HL-60 (cell line): ENCODE measurements at regions not wholly inside any gene's neighbourhood (a gene's known extent, or its start where the extent isn't known, plus 50 kb on each side); places are given as distances from the start of the nearest gene placed in this dataset.

Experiments used
- CTCF ChIP-seq: IDR thresholded peaks from one replicate; pipeline ENCODE4 v1.5.1; 2011; ENCODE audit warnings: low read length, control low read depth, inconsistent platforms; ENCODE audit not compliant: insufficient read depth
- GABPA ChIP-seq: IDR thresholded peaks from 2 replicates; pipeline ENCODE4 v1.6.1; 2012; ENCODE audit warnings: low read depth
- POLR2AphosphoS5 ChIP-seq: IDR thresholded peaks from 2 replicates; pipeline ENCODE4 v1.6.1; 2012; ENCODE audit warnings: low read depth
- REST ChIP-seq: IDR thresholded peaks from 2 replicates; pipeline ENCODE4 v1.6.1; 2012; ENCODE audit warnings: low read depth; ENCODE audit not compliant: insufficient replicate concordance
- SPI1 ChIP-seq: IDR thresholded peaks from 2 replicates; pipeline ENCODE4 v1.6.1; 2012; ENCODE audit warnings: low read depth, mild to moderate bottlenecking, borderline replicate concordance

GRCh38 chr12:90013409-90013808 is 304.8 kb upstream of the ATP2B1 start:
- TF ChIP-seq CTCF (no peak), GABPA (no peak), POLR2AphosphoS5 (no peak), REST (no peak), SPI1 (no peak)
